Panc1 (cell line): ENCODE measurements at regions not wholly inside any gene's neighbourhood (a gene's known extent, or its start where the extent isn't known, plus 50 kb on each side); places are given as distances from the start of the nearest gene placed in this dataset.

Experiments used
- ATAC-seq: fragments of 200-7000 bp; cut with Tn5 transposase; 2 replicates; pipeline ENCODE4 v1.9.1; 2020; ENCODE audit warnings: mild to moderate bottlenecking, moderate library complexity
- BruUV-seq: library from RNA; stranded (reverse); fragments of 400-500 nt; replicated peaks from 2 replicates; lab custom pipeline; 2021; lab: Mats Ljungman, UMichigan
- CTCF ChIA-PET: fragments of 300-600 bp; sonication (Branson Sonifier 250); formaldehyde crosslinking; loops from one replicate; lab custom pipeline; 2022; ENCODE audit warnings: antibody characterized with exemption; lab: Charles Lee
- POLR2A ChIA-PET: fragments of 300-600 bp; sonication (Branson Sonifier 250); formaldehyde crosslinking; loops from one replicate; lab custom pipeline; 2022; ENCODE audit warnings: antibody characterized with exemption; lab: Charles Lee
- DNase-seq: peaks from one replicate; pipeline ENCODE4 v3.0.0-alpha.2; 2010; ENCODE audit warnings: low read depth, low spot score
- H3K27ac ChIP-seq: 2 replicates; pipeline ENCODE4 v1.5.1; 2011; ENCODE audit warnings: mild to moderate bottlenecking, low read length, inconsistent platforms
- H3K27me3 ChIP-seq: fragments of 200-500 bp; sonication (Bioruptor generic); 2 replicates; pipeline ENCODE4 v1.6.0; 2014; ENCODE audit warnings: low read length, inconsistent platforms; ENCODE audit not compliant: control insufficient read depth, insufficient read depth
- H3K36me3 ChIP-seq: fragments of 200-500 bp; sonication (Bioruptor generic); 2 replicates; pipeline ENCODE4 v1.5.1; 2014; ENCODE audit warnings: inconsistent platforms, mild to moderate bottlenecking, low read length, moderate library complexity; ENCODE audit not compliant: control insufficient read depth, insufficient read depth
- H3K4me1 ChIP-seq: 2 replicates; pipeline ENCODE4 v1.5.1; 2011; ENCODE audit warnings: inconsistent platforms, mild to moderate bottlenecking, low read length, moderate library complexity; ENCODE audit not compliant: control insufficient read depth, insufficient read depth
- H3K4me3 ChIP-seq, 2 experiments: 2 replicates each; pipeline ENCODE4 v1.5.1; 2011 to 2012; ENCODE audit warnings: low read depth in 2 of 2, low read length in 2 of 2, mild to moderate bottlenecking in 2 of 2, inconsistent platforms in 1 of 2, moderate library complexity in 1 of 2
- H3K9me3 ChIP-seq: fragments of 200-500 bp; sonication (Bioruptor generic); 2 replicates; pipeline ENCODE4 v1.5.1; 2014; ENCODE audit warnings: low read depth, mild to moderate bottlenecking, inconsistent platforms, low read length, moderate library complexity; ENCODE audit not compliant: control insufficient read depth, insufficient read depth
- CTCF ChIP-seq: fragments of 450-650 bp; IDR thresholded peaks from 2 replicates; pipeline ENCODE4 v1.5.1; 2017; ENCODE audit warnings: mild to moderate bottlenecking
- POLR2AphosphoS5 ChIP-seq: IDR thresholded peaks from 2 replicates; pipeline ENCODE4 v1.6.1; 2012; ENCODE audit warnings: mild to moderate bottlenecking, low read depth, low read length, moderate library complexity
- REST ChIP-seq, 2 experiments: IDR thresholded peaks; 2 replicates each; pipeline ENCODE4 v1.6.1; 2011 to 2012; ENCODE audit warnings: low read depth in 2 of 2, control low read depth in 1 of 2, low read length in 1 of 2, mild to moderate bottlenecking in 1 of 2, moderate library complexity in 1 of 2; ENCODE audit not compliant: insufficient read depth in 1 of 2
- SIN3A ChIP-seq: IDR thresholded peaks from 2 replicates; pipeline ENCODE4 v1.6.1; 2012; ENCODE audit warnings: low read depth, mild to moderate bottlenecking, low read length, moderate library complexity, borderline replicate concordance; ENCODE audit not compliant: insufficient read depth
- TCF7L2 ChIP-seq: IDR thresholded peaks from 2 replicates; pipeline ENCODE4 v1.6.1; 2011; ENCODE audit warnings: mild to moderate bottlenecking, low read depth, low read length, inconsistent platforms
- in situ Hi-C: cut with HindIII; loops from 2 replicates; pipeline ENCODE4 v1.10.0; 2016; ENCODE audit warnings: low sequenced_read_pairs, low pct_unique_long_range_greater_than_20kb
- intact Hi-C: fragments of 100-400 bp; cut with micrococcal nuclease; formaldehyde crosslinking; loops from one replicate; pipeline ENCODE4 v1.10.0; 2022; ENCODE audit not compliant: unreplicated experiment

- in situ Hi-C loops = no loop called here
- H3K27ac ChIP-seq = no peak overlapping the region
- no peaks in the 10 kb centered on the region for H3K27me3 ChIP-seq
- DNase-seq (no peak), ATAC-seq (no peak)
- POLR2A ChIA-PET = no interaction called here
- intact Hi-C loops = no loop called here
- no peaks in the 10 kb centered on the region for H3K9me3 ChIP-seq
- no peak for TF ChIP-seq POLR2AphosphoS5
- no peak for TF ChIP-seq SIN3A
- no peak for TF ChIP-seq CTCF
- TF ChIP-seq TCF7L2 = no peak
- TF ChIP-seq REST (IDR thresholded peaks at IDR 0.05; ENCODE audit: insufficient read depth in 1 of 2, low read depth in 2 of 2, low read length in 1 of 2) = no peak
- CTCF ChIA-PET = no interaction called here
- H3K4me3 ChIP-seq = no peak overlapping the region
- no TSS peak for BruUV-seq
- H3K4me1 ChIP-seq = no peaks in the 10 kb centered on the region
- H3K36me3 ChIP-seq = no peaks in the 10 kb centered on the region
Measured at GRCh38 chr1:187862506-187862905, 1033.8 kb downstream of the PLA2G4A start.

- ATAC-seq (no peak), DNase-seq (no peak)
- POLR2A ChIA-PET = no interaction called here
- BruUV-seq = no TSS peak
- intact Hi-C loops = no loop called here
- H3K9me3 ChIP-seq = no peaks in the 10 kb centered on the region
- no peak overlapping the region for H3K27ac ChIP-seq
- H3K4me3 ChIP-seq = no peak overlapping the region
- TF ChIP-seq CTCF (no peak), POLR2AphosphoS5 (no peak), SIN3A (no peak), TCF7L2 (no peak), REST (IDR thresholded peaks at IDR 0.05; ENCODE audit: insufficient read depth in 1 of 2, low read depth in 2 of 2, low read length in 1 of 2) (no peak)
- in situ Hi-C loops = no loop called here
- CTCF ChIA-PET = no interaction called here
- no peaks in the 10 kb centered on the region for H3K27me3 ChIP-seq
- no peaks in the 10 kb centered on the region for H3K4me1 ChIP-seq
- no peaks in the 10 kb centered on the region for H3K36me3 ChIP-seq
Measured at GRCh38 chr1:187870552-187870951, 1041.8 kb downstream of the PLA2G4A start.
